ENCODE measurements at regions not wholly inside any gene's neighbourhood (a gene's known extent, or its start where the extent isn't known, plus 50 kb on each side); places are given as distances from the start of the nearest gene placed in this dataset.
"Not testable (repeated sequence)": the region's sequence is repeated elsewhere in the genome, so short reads cannot be mapped to it uniquely, and the experiment has no call there.

- no peak for DNase-seq (ENCODE audit: low read depth in 2 of 2)
Observed at GRCh38 chr10:3887404-3887803, 102.4 kb upstream of the KLF6 start.

GRCh38 chr10:3886641-3887251 lies 101.7 kb upstream of the KLF6 start:
- DNase-seq (ENCODE audit: low read depth in 2 of 2) = no peak

- DNase-seq (ENCODE audit: low read depth in 2 of 2) = no peak
Observed at GRCh38 chr10:3886191-3886590, 101.2 kb upstream of the KLF6 start.

- DNase-seq (ENCODE audit: low read depth in 2 of 2) = no peak
Observed at GRCh38 chr10:3882855-3883254, 97.8 kb upstream of the KLF6 start.

- no peak for DNase-seq (ENCODE audit: low read depth in 2 of 2)
Observed at GRCh38 chr10:3881622-3882021, 96.6 kb upstream of the KLF6 start.

- no peak for DNase-seq (ENCODE audit: low read depth in 2 of 2)
Observed at GRCh38 chr10:3879073-3879472, 94.1 kb upstream of the KLF6 start.

GRCh38 chr10:3877211-3878000 lies 92.4 kb upstream of the KLF6 start:
- DNase-seq (ENCODE audit: low read depth in 2 of 2) = no peak

GRCh38 chr10:3876350-3876962 lies 91.4 kb upstream of the KLF6 start:
- no peak for DNase-seq (ENCODE audit: low read depth in 2 of 2)

- DNase-seq (ENCODE audit: low read depth in 2 of 2) = no peak
Observed at GRCh38 chr10:3875842-3876235, 90.8 kb upstream of the KLF6 start.

- no peak for DNase-seq (ENCODE audit: low read depth in 2 of 2)
Observed at GRCh38 chr10:3874990-3875841, 90.2 kb upstream of the KLF6 start.

GRCh38 chr10:3874610-3874989 lies 89.6 kb upstream of the KLF6 start:
- not testable (repeated sequence) for DNase-seq (ENCODE audit: low read depth in 2 of 2)

- no peak for DNase-seq (ENCODE audit: low read depth in 2 of 2)
Observed at GRCh38 chr10:3873728-3874461, 88.9 kb upstream of the KLF6 start.

GRCh38 chr10:3872712-3873329 lies 87.8 kb upstream of the KLF6 start:
- no peak for DNase-seq (ENCODE audit: low read depth in 2 of 2)

- DNase-seq (ENCODE audit: low read depth in 2 of 2) = no peak
Observed at GRCh38 chr10:3871424-3871996, 86.5 kb upstream of the KLF6 start.

- no peak for DNase-seq (ENCODE audit: low read depth in 2 of 2)
Observed at GRCh38 chr10:3869036-3869435, 84.0 kb upstream of the KLF6 start.

GRCh38 chr10:3868271-3868664 lies 83.3 kb upstream of the KLF6 start:
- DNase-seq (ENCODE audit: low read depth in 2 of 2) = no peak

- no peak for DNase-seq (ENCODE audit: low read depth in 2 of 2)
Observed at GRCh38 chr10:3867454-3868270, 82.7 kb upstream of the KLF6 start.

- no peak for DNase-seq (ENCODE audit: low read depth in 2 of 2)
Observed at GRCh38 chr10:3866332-3866731, 81.3 kb upstream of the KLF6 start.

- DNase-seq (ENCODE audit: low read depth in 2 of 2) = no peak
Observed at GRCh38 chr10:3865565-3865964, 80.6 kb upstream of the KLF6 start.

- no peak for DNase-seq (ENCODE audit: low read depth in 2 of 2)
Observed at GRCh38 chr10:3861795-3862194, 76.8 kb upstream of the KLF6 start.
